ENCODE measurements at regions not wholly inside any gene's neighbourhood (a gene's known extent, or its start where the extent isn't known, plus 50 kb on each side); places are given as distances from the start of the nearest gene placed in this dataset.

GRCh38 chr13:63690672-63691071 lies 2275.0 kb upstream of the PCDH20 start:
- DNase-seq (ENCODE audit: low read depth) = no peak

- DNase-seq (ENCODE audit: low read depth) = no peak
Measured at GRCh38 chr13:63684822-63685221, 2269.2 kb upstream of the PCDH20 start.

GRCh38 chr13:63680704-63681103 lies 2265.1 kb upstream of the PCDH20 start:
- DNase-seq (ENCODE audit: low read depth) = no peak

- DNase-seq (ENCODE audit: low read depth) = no peak
Measured at GRCh38 chr13:63671296-63671695, 2255.6 kb upstream of the PCDH20 start.

- no peak for DNase-seq (ENCODE audit: low read depth)
Measured at GRCh38 chr13:63651394-63651793, 2235.7 kb upstream of the PCDH20 start.

GRCh38 chr13:63643543-63643942 lies 2227.9 kb upstream of the PCDH20 start:
- no peak for DNase-seq (ENCODE audit: low read depth)

GRCh38 chr13:63636316-63636993 lies 2220.8 kb upstream of the PCDH20 start:
- DNase-seq (ENCODE audit: low read depth) = no peak

- DNase-seq (ENCODE audit: low read depth) = no peak
Measured at GRCh38 chr13:63632321-63632720, 2216.7 kb upstream of the PCDH20 start.

- DNase-seq (ENCODE audit: low read depth) = no peak
Measured at GRCh38 chr13:63631006-63631405, 2215.4 kb upstream of the PCDH20 start.

GRCh38 chr13:63629591-63629990 lies 2213.9 kb upstream of the PCDH20 start:
- DNase-seq (ENCODE audit: low read depth) = no peak

GRCh38 chr13:63628310-63628709 lies 2212.7 kb upstream of the PCDH20 start:
- no peak for DNase-seq (ENCODE audit: low read depth)

- DNase-seq (ENCODE audit: low read depth) = no peak
Measured at GRCh38 chr13:63625869-63626268, 2210.2 kb upstream of the PCDH20 start.

- no peak for DNase-seq (ENCODE audit: low read depth)
Measured at GRCh38 chr13:63614874-63615612, 2199.4 kb upstream of the PCDH20 start.

- DNase-seq (ENCODE audit: low read depth) = no peak
Measured at GRCh38 chr13:63607153-63607552, 2191.5 kb upstream of the PCDH20 start.

GRCh38 chr13:63605962-63606361 lies 2190.3 kb upstream of the PCDH20 start:
- no peak for DNase-seq (ENCODE audit: low read depth)

- no peak for DNase-seq (ENCODE audit: low read depth)
Measured at GRCh38 chr13:63605403-63605802, 2189.8 kb upstream of the PCDH20 start.

- no peak for DNase-seq (ENCODE audit: low read depth)
Measured at GRCh38 chr13:63595811-63596210, 2180.2 kb upstream of the PCDH20 start.

GRCh38 chr13:63586467-63586866 lies 2170.8 kb upstream of the PCDH20 start:
- DNase-seq (ENCODE audit: low read depth) = no peak

GRCh38 chr13:63578796-63579195 lies 2163.1 kb upstream of the PCDH20 start:
- DNase-seq (ENCODE audit: low read depth) = no peak

- no peak for DNase-seq (ENCODE audit: low read depth)
Measured at GRCh38 chr13:63567031-63567430, 2151.4 kb upstream of the PCDH20 start.

GRCh38 chr13:63554157-63554556 lies 2138.5 kb upstream of the PCDH20 start:
- DNase-seq (ENCODE audit: low read depth) = no peak

GRCh38 chr13:63551731-63552130 lies 2136.1 kb upstream of the PCDH20 start:
- DNase-seq (ENCODE audit: low read depth) = no peak

- DNase-seq (ENCODE audit: low read depth) = no peak
Measured at GRCh38 chr13:63546524-63546923, 2130.9 kb upstream of the PCDH20 start.

GRCh38 chr13:63542770-63543169 lies 2127.1 kb upstream of the PCDH20 start:
- no peak for DNase-seq (ENCODE audit: low read depth)
